ENCODE measurements at regions not wholly inside any gene's neighbourhood (a gene's known extent, or its start where the extent isn't known, plus 50 kb on each side); places are given as distances from the start of the nearest gene placed in this dataset.

DNA sequence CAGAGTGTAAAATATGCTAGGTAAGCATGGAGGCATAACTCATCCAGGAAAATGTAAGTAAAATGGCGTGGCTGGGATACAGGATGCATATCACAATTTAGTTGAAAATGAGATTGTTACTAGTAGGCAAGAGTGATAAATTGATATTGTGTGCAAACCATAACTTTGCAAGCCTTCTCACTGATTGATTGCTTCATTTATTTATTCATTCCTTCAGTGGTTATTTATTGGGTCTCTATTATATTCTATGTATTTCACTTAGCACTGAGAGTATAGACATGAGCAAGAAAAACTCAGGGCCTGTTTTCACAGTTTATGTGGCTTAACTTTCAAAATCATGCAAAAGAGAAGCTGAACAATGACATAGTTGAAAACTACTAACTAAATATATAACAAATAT is 241.0 kb upstream of the EYS start:
- no peaks in the 10 kb centered on the region for H3K36me3 ChIP-seq (ENCODE audit: control insufficient read depth, insufficient read depth, low read length)
- CTCF ChIA-PET (ENCODE audit: low intra/inter-chr PET ratio), result no interaction called here

More for the DNA sequence above, 241.0 kb upstream of the EYS start:
- H3K27ac ChIP-seq (ENCODE audit: extremely low read depth, low read depth, low read length), result no peak overlapping the region
- no peaks in the 10 kb centered on the region for H4K20me1 ChIP-seq (replicated peaks; ENCODE audit: control insufficient read depth, insufficient read depth, low read length)
- no peak for FAIRE-seq
- no peaks in the 10 kb centered on the region for H3K79me2 ChIP-seq (ENCODE audit: control insufficient read depth, insufficient read depth, low read length)
- 0% methylated on average over 1 of the region's 1 CpG for WGBS (ENCODE audit: insufficient coverage, low coverage, missing lambda C conversion rate)
- DNase-seq (ENCODE audit: extremely low read depth in 1 of 4, low spot score in 3 of 4), result no peak
- H3K4me3 ChIP-seq, result no peak overlapping the region
- no TSS peak for BruUV-seq (replicated peaks)
- no peak overlapping the region for H2AFZ ChIP-seq (ENCODE audit: low read depth, low read length)
- no peak for ATAC-seq
- in situ Hi-C loops (cut with MboI) (no loop called here), intact Hi-C loops (cut with micrococcal nuclease) (no loop called here)
- H3K9me3 ChIP-seq (replicated peaks; ENCODE audit: control insufficient read depth, insufficient read depth, low read depth, low read length), result no peaks in the 10 kb centered on the region
- no peak for TF ChIP-seq MCM2 (IDR thresholded peaks at IDR 0.05; ENCODE audit: low read depth)
- TF ChIP-seq, protein P1, sequence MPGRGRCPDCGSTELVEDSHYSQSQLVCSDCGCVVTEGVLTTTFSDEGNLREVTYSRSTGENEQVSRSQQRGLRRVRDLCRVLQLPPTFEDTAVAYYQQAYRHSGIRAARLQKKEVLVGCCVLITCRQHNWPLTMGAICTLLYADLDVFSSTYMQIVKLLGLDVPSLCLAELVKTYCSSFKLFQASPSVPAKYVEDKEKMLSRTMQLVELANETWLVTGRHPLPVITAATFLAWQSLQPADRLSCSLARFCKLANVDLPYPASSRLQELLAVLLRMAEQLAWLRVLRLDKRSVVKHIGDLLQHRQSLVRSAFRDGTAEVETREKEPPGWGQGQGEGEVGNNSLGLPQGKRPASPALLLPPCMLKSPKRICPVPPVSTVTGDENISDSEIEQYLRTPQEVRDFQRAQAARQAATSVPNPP (IDR thresholded peaks at IDR 0.05; ENCODE audit: borderline replicate concordance, insufficient read depth, insufficient read length), result no peak
- no peak for TF ChIP-seq HCFC1 (IDR thresholded peaks at IDR 0.05; ENCODE audit: low read depth, low read length)
- TF ChIP-seq MXI1 (IDR thresholded peaks at IDR 0.05; ENCODE audit: low read depth, low read length), result no peak
- TF ChIP-seq FOXP1 (CRISPR knock-in tag; IDR thresholded peaks at IDR 0.05), result no peak
- TF ChIP-seq MBD2 (IDR thresholded peaks at IDR 0.05; ENCODE audit: borderline replicate concordance, low read depth), result no peak
- no peak for TF ChIP-seq HDAC1 (IDR thresholded peaks at IDR 0.05)
- no peak for TF ChIP-seq ZNF217 (CRISPR knock-in tag; IDR thresholded peaks at IDR 0.05)
- TF ChIP-seq GTF2E2 (tag; IDR thresholded peaks at IDR 0.05), result no peak
- TF ChIP-seq, protein P2, sequence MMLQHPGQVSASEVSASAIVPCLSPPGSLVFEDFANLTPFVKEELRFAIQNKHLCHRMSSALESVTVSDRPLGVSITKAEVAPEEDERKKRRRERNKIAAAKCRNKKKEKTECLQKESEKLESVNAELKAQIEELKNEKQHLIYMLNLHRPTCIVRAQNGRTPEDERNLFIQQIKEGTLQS (IDR thresholded peaks at IDR 0.05), result no peak
- TF ChIP-seq, protein P2 (CRISPR knock-in tag; conservative IDR thresholded peaks at IDR 0.05), result no peak
- no peak for TF ChIP-seq ZC3H4 (CRISPR knock-in tag; IDR thresholded peaks at IDR 0.05; ENCODE audit: borderline replicate concordance)
- no peak for TF ChIP-seq ARHGAP35 (IDR thresholded peaks at IDR 0.05; ENCODE audit: partially characterized antibody)
- no peaks in the 10 kb centered on the region for H3K4me1 ChIP-seq (replicated peaks in 1 of 2; ENCODE audit: control insufficient read depth in 2 of 2, insufficient read depth in 2 of 2, low read length in 2 of 2)
- H3K27me3 ChIP-seq (ENCODE audit: control insufficient read depth in 2 of 2, insufficient read depth in 2 of 2, low read length in 2 of 2), result no peaks in the 10 kb centered on the region
- H3K9me1 ChIP-seq (ENCODE audit: control insufficient read depth, insufficient read depth, low read length), result no peaks in the 10 kb centered on the region
- POLR2A ChIA-PET, result no interaction called here
- H3K4me2 ChIP-seq (ENCODE audit: insufficient read depth, low read length), result no peak overlapping the region
- H3K9ac ChIP-seq (ENCODE audit: insufficient read depth in 1 of 2, low read depth in 2 of 2, low read length in 2 of 2), result no peak overlapping the region

Data from K562 (cell line).